ENCODE measurements at regions not wholly inside any gene's neighbourhood (a gene's known extent, or its start where the extent isn't known, plus 50 kb on each side); places are given as distances from the start of the nearest gene placed in this dataset.

DNA sequence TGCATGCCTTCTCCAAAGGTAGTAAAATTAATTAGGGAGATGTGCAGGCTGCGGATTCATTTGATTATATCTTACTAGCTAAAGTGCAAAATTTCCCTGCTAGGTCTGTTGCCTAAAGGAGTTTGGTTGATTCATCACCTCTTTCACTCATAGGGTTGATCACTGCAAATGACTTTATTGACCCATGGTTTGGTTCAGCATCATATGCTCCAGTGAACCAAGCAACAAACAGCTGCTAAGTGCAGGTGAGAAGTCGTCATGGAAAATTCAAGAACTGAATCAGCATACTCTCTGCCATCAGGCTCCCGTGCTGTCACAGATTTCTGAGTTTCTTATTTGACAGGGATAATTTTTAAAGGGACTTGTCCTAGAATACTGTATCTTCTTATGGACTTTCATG, 571.8 kb upstream of the CDH18 start:
- DNase-seq (ENCODE audit: low spot score), result no peak

DNA sequence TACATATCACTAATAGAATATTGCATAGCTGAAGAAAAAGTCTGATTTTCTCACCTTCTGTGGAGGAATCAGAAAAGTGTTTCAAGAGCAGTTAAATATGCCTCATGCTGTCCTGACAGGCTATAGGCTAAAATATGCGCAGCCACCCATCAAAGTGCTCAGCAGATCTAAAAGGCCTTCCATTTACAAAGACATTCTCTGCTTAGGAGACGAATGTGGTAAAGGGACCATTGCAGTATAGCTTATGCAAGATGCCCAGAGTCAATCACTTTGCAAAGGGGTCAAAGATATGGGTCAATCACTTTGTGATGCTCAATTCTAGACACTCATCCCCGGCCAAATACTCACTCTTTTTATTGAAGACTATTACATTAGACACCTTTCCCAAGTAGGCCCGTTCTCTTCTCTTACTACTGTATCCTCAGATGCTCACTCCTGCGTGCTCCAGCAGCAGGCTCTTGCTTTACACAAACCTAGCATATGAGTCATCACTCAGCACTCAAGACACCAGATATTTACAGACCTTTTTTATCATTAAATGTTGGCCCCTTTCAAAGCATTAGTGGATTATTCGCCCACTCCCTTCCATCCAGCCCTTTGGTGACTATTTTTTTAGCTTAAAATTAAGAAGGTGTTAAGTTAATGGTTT, 568.2 kb upstream of the CDH18 start:
- DNase-seq (ENCODE audit: low spot score), result no peak

DNA sequence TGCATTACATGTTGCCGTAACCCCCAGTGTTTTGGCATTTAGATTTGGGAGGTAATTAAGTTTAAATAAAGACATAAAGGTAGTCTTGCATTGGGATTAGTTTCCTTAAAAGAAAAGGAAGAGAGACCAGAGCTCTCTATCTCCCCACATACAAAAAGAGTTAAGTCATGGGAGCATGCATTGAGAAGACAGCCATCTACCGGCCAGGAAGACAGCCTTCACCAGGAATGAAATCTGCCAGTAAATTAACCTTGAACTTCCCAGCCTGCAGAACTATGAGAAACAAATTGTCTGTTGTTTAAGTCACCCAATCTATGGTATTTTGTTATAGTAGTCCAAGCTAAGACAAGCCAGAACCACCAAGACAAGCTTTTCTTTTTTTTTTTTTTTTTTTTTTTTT, 567.0 kb upstream of the CDH18 start:
- no peak for DNase-seq (ENCODE audit: low spot score)

DNA sequence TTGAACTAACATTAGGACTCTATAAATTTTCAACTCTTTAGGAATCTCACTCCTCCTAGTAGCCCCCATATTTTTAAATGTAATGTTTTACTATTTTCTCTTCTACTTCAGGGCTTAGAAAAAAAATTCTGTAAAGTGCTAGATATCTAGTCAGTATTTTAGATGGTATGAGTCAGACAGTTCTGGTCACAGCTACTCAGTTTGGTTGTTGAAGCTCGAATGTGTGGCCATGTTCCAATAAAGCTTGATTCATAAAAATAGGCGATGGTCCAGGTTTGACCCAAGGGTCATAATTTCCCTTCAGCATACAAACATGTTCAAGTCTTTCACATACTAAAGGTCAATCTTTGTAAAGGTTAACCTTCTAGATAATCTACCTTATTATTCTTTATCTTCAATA, 566.0 kb upstream of the CDH18 start:
- no peak for DNase-seq (ENCODE audit: low spot score)

DNA sequence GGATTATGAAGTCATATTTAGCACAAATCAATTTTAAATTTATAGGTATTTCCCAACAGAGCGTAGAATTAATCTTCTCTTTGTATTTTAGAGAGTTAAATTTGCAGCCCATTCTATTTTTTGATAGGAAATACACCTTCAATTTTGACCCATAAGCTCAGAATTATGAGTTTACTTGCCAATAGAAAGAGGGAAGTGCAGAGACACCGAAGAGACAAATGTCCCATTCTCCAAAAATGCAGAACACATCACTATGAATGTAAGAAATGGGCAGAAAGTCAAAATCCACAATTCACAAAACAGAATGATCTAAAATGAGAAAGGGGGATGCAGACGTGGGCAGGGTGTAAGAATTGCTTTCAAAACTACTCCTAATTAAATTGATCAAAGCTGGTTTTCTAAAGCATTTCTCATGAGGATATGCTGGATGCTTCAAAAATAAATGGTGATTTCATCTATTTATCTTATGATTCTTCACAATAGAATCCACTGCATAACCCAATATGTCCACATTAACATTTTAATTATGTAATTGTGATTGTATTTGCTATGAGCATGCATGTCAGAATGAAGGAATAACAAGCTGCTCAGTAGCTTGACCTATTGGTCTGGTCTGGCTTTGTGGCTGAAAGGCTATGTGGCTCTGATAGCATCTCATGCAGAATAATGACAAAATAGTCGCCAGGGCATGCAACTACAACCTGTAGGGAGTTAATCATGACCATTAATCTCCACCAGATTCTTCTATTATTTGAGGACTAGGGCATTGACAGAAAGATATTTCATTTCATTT, 550.1 kb upstream of the CDH18 start:
- DNase-seq (ENCODE audit: low spot score), result no peak

DNA sequence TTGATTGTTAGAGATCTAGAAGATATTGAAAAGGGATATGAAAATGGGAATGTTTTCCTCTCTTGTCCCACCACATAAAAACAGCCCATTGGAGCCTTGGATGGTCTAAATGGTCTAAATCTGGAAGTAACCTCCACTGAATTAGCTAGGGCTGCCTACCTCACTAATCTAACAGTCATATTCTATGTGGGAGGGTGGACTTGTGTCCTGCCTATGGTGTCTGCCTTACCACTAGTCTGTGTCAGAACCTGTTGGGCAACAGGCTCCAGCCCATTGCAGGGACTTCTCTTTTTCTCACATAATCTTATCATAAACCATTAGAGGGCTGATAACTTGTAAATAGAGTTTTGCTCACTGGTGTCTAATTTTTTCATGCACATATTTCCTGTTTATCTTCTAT, 548.8 kb upstream of the CDH18 start:
- no peak for DNase-seq (ENCODE audit: low spot score)

DNA sequence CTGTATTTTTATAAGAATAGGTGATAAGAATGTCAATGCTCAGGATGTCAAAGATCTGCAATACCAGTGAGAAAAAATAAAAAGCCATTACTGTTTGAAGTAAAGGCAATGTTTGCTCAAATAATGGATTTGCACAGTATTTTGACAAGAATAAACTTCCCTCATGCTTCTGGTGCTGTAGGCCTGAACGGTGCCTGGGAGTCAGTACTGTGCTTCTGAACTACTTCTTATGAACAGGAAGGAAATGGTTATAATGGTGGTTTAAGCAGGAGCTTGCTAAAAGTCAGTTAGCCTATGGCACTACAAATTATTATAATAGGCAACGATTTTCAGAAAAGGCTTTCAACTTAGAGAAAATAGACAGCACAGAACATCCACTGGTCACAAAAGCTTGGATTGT, 548.3 kb upstream of the CDH18 start:
- DNase-seq (ENCODE audit: low spot score), result no peak

DNA sequence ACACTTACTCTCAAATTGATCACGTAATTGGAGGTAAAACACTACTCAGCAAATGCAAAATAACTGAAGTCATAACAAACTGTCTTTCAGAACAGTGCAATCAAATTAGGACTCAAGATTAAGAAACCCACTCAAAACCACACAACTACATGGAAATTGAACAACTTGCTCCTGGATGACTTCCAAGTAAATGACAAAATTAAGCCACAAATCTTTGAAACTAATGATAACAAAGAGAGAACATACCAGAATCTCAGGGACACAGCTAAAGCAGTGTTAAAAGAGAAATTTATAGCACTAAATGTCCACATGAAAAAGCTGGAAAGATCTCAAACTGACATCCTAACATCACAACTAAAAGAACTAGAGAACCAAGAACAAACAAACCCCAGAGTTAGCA, 540.5 kb upstream of the CDH18 start:
- no peak for DNase-seq (ENCODE audit: low spot score)

DNA sequence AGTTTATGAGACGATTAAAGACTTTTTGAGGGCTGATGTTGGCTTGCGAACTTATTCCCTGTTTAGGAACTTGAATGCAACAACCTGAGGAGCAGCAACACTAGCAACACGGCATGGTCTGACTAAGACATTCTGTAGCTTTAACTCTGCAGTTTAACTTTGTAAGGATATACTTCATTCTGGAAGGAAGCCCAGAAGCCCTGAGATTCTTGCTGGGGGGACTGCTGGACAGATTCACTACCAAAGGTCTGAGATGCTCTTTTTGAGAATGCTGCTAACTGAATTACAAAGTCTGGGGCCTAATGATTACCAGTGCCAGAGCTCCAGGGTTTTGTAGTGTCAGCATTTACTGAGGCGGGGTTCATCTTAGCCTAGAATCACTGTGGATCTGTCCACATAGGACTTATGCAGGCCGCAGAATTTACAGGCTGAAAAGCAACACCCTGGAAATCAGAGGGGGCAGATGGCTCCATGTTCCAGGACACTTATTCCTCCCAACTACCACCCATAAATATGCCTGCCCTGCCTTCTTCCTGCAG, 537.1 kb upstream of the CDH18 start:
- DNase-seq (ENCODE audit: low spot score), result no peak

DNA sequence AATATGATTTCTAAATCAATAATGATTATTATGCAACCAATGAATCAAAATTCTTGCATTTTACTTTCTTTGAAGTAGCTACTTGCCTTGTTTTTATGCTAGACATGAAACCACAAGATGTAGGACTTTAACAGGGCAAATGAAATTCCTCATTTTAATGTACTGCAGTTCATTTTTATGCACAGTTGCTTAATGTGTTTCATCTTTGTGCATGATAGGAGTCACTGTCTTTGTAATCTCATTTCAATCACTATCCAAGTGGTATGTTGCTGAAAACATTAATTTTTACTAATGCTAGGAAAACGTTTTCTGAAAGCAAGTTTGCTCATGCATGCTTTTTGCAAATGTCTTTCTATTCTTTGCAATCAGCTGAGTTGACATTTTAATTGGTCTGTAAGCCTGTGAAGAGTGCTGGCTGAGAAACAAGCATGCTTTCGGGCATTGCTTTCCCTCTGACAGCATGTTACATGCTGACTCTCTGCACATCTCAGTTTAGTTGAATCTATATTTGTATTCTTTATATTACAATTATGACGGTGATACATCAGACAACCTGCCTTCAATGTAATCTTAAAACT, 535.0 kb upstream of the CDH18 start:
- DNase-seq (ENCODE audit: low spot score), result no peak

DNA sequence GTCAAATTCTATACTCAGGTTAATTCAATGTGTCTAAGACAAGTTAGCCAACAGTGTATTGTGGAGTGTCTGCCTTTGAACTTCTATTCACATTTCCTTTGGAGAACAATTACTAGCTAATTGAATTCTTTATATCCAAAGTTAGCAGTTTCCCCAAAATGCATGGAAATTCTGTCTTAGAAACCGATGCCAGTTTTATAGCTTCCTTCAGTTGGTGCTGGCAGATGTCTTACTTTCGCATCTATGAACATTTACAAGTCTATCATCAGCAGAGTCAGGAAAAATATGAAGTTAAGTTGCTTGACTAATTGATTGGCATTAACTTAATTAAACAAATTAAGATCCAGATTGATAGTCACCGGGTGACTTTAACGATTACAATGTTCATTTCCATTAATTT, 527.6 kb upstream of the CDH18 start:
- no peak for DNase-seq (ENCODE audit: low spot score)

DNA sequence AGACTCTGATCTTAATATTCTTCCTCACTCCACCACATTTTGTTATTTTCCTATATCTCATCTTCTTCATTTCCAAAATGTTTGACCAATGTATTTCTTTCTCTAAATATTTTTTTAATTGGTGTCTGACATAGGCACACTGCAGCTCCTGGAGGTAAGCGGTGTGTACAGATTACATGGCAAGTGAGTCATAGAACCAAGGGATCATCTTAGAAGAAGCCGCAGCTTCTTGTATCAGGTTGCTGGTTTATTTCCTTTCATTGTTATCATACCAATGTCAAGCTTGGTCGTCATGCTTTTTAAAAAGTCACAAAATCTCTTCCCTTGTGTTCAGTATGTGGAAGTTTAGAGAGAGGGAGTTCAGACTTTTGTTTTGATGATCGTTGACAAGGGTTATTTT, 526.1 kb upstream of the CDH18 start:
- DNase-seq (ENCODE audit: low spot score), result no peak

DNA sequence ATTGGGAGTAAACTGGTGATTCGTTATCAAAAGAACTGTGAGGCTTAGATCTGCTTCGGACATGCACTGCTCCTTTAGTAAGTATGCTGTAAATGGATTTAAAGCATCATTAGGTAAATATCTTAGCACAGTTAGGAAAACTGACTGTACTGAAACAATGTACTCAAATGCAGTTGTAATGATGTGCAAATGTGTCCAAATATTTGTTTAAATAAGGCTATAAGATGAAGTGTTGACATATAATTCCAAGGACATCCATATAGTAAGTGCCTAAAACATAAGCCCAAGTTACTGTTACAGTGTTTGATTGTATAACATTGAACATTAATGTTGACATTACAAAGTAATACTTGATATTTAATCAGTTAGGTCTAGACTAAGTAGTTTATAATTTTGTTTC, 512.5 kb upstream of the CDH18 start:
- no peak for DNase-seq (ENCODE audit: low spot score)

DNA sequence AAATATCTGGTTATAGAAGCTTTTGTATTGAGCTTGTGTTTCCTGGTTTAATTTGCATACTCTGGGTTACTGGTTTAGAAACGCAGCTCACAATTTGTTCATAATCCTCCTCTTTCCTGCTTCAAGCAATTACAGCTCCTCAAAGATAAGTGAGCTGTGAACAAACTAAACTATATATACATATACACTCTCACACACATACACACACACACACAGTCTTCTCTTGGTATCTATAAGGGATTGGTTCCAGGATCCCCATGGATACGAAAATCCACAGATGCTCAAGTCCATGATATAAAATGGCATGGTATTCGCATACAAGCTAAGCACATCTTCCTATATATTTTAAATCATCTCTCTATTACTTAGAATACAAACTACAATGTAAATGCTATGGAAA, 510.9 kb upstream of the CDH18 start:
- DNase-seq (ENCODE audit: low spot score), result no peak

DNA sequence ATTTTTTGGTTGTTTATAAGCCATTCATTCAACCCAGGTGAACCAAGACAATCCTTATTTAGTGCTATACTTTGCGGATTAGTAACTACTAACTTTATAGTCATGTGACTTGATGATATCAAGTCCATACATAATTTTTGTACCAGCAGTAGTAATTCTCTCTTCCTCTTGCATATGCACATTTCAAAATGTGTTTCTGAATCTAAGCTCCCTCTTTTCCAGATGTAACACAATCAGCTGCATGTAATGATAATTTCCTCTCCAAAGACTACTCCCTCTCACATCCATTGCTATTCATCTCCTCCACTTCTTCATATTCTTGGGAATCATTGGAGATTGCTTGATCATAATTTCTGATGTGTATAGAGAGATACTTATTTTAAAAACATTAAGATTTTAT, 510.1 kb upstream of the CDH18 start:
- no peak for DNase-seq (ENCODE audit: low spot score)

DNA sequence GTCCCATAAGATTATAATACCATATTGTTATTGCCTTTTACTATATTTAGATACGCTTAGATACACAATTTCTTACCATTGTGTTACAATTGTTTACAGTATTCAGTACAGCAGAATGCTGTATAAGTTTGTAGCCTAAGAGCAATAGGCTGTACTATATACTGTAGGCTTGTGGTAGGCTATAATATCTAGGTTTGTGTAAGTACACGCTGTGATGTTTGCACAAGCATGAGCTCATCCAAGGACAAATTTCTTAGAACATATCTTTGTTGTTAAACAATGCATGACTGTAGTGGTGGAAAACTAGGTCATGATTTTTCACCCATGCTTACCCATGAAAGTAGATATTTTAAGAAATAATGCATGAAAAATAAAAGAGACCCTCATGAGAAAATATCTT, 509.4 kb upstream of the CDH18 start:
- no peak for DNase-seq (ENCODE audit: low spot score)

DNA sequence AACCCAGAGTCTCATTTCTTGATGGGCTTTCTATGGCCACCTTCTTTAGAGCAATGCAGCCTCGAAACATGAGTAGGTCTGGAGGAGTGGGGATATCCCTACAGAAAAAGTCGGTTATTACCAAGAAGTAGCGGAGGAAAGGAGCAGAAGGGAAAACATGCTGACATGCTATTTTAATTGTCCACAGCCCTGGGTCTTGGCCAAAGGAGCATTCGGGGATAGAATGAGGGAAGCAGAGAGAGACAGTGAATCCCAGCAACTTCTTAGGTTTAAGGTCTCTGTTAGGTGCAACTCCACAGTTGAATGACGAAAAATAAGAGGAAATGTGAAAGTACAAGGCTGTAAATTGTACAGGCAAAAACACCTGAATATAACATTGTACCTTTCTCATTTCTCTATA, 506.7 kb upstream of the CDH18 start:
- no peak for DNase-seq (ENCODE audit: low spot score)

DNA sequence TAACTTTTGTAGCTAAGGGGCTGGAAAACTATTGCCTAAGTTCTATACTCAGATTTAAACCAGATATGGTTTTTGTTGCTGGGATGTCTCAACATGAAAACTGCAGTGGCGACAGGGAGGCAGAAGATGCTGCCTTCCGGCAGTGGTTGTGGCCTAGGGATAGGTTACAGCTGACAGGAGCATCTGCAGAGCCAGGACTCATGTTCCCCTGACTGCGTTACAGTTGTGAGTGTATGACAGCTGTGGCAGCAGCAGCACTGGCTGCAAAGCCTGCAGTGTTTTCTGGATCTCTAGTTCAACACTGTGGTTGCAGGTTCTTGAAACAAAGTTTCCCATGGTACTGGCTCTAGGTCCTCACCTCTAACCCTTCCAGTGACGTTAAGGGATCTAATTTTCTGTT, 498.8 kb upstream of the CDH18 start:
- DNase-seq (ENCODE audit: low spot score), result no peak

DNA sequence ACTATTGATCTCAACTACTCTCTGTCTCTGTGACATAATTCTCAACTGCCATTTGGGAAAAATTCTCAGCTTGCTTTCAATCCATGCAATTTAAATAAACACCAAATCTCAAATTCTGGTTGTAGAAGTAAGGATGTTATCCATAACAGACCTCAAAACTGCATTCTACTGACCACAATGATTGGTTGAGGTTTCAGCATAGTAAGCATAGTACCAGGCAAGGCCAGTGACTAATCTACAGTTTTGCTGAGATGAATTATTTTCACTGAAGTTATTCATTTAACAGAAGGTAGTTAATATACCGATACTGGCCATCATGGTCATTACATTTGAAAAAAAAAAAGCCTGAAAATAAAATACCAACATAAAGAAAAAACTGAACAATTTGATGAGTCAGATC, 488.0 kb upstream of the CDH18 start:
- no peak for DNase-seq (ENCODE audit: low spot score)

DNA sequence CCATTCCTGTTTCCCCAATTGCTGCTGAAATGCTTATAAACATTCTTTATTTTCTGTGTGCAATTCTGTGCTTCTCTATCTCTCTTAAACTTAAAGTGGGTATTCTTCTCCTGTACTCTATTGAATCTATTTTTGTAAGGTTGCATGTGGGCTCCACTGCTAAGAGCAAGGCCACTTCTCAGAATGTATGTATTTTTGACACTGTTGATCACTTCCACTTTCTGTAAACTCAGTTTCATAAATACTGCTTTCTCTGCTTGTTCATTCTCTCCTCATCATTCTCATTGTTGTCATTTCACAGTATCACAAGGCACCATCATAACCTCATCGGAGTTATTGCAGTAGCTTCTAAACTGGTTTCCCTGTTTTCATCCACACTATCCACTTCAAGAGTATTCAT, 483.0 kb upstream of the CDH18 start:
- DNase-seq (ENCODE audit: low spot score), result no peak

DNA sequence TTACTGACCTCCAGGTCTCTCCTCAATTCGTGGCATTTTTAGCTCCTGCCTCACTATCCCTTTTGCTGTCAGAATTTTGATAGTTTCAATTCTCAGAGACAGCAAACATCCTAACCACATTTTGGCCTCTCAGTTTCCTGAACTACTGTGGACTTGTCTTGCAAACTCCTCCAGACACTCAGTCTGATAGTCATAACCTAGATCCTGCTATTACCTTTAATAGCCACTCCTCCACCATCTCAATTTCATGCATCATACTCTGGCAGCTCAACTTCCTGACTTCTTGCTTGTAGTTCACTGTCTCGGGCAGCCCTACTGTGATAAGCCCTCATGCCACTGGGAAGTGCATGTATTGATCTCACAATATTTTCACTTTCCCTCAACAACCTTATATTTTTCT, 481.8 kb upstream of the CDH18 start:
- DNase-seq (ENCODE audit: low spot score), result no peak

DNA sequence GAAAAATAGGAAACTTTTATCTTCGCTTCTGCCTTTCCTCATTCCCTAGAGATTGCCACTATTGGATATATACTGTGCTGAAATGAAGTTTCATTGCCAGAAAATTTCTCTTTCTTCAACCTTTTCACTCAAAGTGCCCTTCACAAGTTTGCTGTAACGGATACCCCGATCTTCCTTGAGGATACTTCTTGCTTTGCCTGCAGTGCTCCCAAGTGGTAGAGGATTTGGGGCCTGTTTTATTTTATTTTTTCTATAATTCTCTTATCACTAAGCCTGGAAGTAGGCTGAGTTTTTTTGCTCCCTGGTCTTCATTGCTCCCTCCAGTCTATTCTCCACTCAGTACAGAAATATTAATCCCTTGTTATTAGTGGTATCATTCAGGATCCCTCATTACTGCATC, 481.4 kb upstream of the CDH18 start:
- no peak for DNase-seq (ENCODE audit: low spot score)

DNA sequence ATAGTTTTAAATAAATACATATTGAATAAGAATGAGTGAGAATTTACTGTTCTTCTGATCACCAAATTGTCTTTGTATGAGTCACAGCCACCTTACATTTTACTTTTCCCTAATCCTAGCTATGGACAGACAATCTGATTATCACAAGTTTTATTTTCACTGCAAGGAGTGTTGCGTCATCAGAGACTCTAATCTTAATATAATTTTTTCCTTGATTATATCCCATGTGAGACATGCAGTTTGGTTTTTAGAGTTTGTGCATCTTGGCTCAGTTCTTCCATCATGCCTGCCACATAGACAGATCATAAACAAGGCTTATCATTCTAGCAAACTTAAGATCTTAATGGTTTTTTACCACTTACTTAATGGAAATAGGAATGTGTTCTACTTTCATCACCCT, 478.5 kb upstream of the CDH18 start:
- no peak for DNase-seq (ENCODE audit: low spot score)
